HFFc6 (cell line): ENCODE measurements at regions not wholly inside any gene's neighbourhood (a gene's known extent, or its start where the extent isn't known, plus 50 kb on each side); places are given as distances from the start of the nearest gene placed in this dataset.

Experiments used
- DNase-seq: peaks from one replicate; pipeline ENCODE4 v3.0.0-alpha.2; 2018
- H3K27ac Mint-ChIP-seq: 2 replicates; pipeline ENCODE4 v1.8.0; 2020; ENCODE audit warnings: mild to moderate bottlenecking, mixed read lengths
- H3K27me3 Mint-ChIP-seq: 2 replicates; pipeline ENCODE4 v1.8.0; 2021; ENCODE audit warnings: mild to moderate bottlenecking, moderate library complexity, mixed read lengths; ENCODE audit not compliant: insufficient read depth
- H3K36me3 Mint-ChIP-seq: 2 replicates; pipeline ENCODE4 v1.8.0; 2021; ENCODE audit warnings: low read depth, mixed read lengths
- H3K4me1 Mint-ChIP-seq: 2 replicates; pipeline ENCODE4 v1.8.0; 2020; ENCODE audit warnings: low read depth, mixed read lengths
- H3K4me3 Mint-ChIP-seq: 2 replicates; pipeline ENCODE4 v1.8.0; 2020; ENCODE audit warnings: mild to moderate bottlenecking, moderate library complexity, mixed read lengths
- H3K9me3 Mint-ChIP-seq: 2 replicates; pipeline ENCODE4 v1.8.0; 2020; ENCODE audit warnings: mild to moderate bottlenecking, mixed read lengths
- TF ChIP-seq, protein P1 (sequence below): fragments of 200-600 bp; sonication (generic); IDR thresholded peaks from 2 replicates; pipeline ENCODE4 v1.5.0; 2021; ENCODE audit warnings: antibody characterized with exemption, mild to moderate bottlenecking

DNA sequence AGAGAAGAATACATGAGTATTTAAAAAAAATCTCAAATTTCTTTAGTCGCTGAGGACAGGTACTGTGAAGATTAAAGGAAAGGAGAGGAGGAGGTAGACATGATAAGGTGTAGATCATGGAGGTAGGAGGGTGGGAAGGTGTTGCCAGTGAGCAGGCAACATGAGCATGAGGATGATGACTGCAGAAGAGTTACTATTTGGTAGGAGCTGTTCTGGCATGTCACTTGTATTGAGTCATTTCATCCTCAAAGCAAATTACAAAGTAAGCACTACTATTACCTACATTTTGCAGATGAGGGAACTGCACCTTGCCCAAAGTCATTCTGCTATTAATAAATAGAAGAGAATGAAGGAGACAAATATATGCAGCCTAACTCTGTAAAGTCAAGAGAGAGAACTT lies 435.8 kb upstream of the KLF12 start:
- Mint-ChIP-seq H3K4me1 (peaks cover 3% of the 10 kb centered on the region; the same call in 1 of the 2 replicates), H3K9me3 (no peaks in the 10 kb centered on the region), H3K36me3 (no peaks in the 10 kb centered on the region), H3K4me3 (no peak overlapping the region), H3K27ac (no peak overlapping the region), H3K27me3 (peaks cover 9% of the 10 kb centered on the region)
- TF ChIP-seq, protein P1, sequence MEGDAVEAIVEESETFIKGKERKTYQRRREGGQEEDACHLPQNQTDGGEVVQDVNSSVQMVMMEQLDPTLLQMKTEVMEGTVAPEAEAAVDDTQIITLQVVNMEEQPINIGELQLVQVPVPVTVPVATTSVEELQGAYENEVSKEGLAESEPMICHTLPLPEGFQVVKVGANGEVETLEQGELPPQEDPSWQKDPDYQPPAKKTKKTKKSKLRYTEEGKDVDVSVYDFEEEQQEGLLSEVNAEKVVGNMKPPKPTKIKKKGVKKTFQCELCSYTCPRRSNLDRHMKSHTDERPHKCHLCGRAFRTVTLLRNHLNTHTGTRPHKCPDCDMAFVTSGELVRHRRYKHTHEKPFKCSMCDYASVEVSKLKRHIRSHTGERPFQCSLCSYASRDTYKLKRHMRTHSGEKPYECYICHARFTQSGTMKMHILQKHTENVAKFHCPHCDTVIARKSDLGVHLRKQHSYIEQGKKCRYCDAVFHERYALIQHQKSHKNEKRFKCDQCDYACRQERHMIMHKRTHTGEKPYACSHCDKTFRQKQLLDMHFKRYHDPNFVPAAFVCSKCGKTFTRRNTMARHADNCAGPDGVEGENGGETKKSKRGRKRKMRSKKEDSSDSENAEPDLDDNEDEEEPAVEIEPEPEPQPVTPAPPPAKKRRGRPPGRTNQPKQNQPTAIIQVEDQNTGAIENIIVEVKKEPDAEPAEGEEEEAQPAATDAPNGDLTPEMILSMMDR, result no peak
- DNase-seq, result no peak

DNA sequence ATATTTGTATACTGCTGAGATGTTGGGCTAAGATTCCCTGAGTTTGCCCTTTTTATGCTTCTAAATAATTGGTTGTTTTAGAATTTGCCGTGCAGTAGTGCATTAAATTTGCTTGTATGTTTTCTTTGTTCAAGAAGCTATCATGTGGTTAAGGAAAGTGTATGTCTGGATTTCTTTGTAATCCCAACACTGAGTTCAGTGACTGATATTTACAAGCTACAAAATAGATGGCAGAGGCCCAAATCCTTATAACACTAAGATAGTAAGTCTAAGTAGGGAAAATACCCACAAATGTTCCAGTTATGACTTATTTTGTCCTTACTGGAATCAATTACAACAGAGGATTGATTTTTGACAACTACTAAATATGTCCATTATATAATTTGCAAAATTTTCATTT lies 435.0 kb upstream of the KLF12 start:
- H3K36me3 Mint-ChIP-seq, result no peaks in the 10 kb centered on the region
- TF ChIP-seq, protein P1, result no peak
- no peaks in the 10 kb centered on the region for H3K4me1 Mint-ChIP-seq
- no peak overlapping the region for H3K27ac Mint-ChIP-seq
- peaks cover 9% of the 10 kb centered on the region for H3K27me3 Mint-ChIP-seq
- H3K4me3 Mint-ChIP-seq, result no peak overlapping the region
- DNase-seq, result no peak
- no peaks in the 10 kb centered on the region for H3K9me3 Mint-ChIP-seq

DNA sequence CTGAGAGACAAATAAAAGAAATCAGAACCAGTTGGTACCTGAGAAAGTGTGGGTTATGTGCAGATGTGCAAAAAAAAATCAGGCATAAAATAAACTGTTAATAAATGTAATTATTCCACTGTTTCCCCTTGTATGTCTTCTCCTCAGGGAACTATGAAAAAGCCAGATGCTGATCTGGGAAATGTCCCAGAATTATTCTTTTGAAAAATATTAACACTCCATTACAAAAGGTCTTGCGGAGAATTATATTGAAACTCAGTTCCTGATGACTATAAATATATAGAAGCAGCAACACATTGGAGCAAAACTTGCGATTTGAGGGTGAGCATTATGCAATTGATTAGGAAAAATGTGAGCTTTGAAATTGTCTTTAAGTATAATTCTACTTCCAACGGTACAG lies 433.3 kb upstream of the KLF12 start:
- no peak overlapping the region for H3K27ac Mint-ChIP-seq
- no peaks in the 10 kb centered on the region for H3K36me3 Mint-ChIP-seq
- DNase-seq, result no peak
- no peaks in the 10 kb centered on the region for H3K9me3 Mint-ChIP-seq
- H3K4me3 Mint-ChIP-seq, result no peak overlapping the region
- TF ChIP-seq, protein P1, result no peak
- H3K4me1 Mint-ChIP-seq, result no peaks in the 10 kb centered on the region
- H3K27me3 Mint-ChIP-seq, result peaks cover 10% of the 10 kb centered on the region; the same call in 1 of the 2 replicates

- no peaks in the 10 kb centered on the region for H3K9me3 Mint-ChIP-seq
- no peak overlapping the region for H3K27ac Mint-ChIP-seq
- peak; percentile 27 for DNase-seq
- H3K4me3 Mint-ChIP-seq, result no peak overlapping the region
- TF ChIP-seq, protein P1, result no peak
- H3K4me1 Mint-ChIP-seq, result no peaks in the 10 kb centered on the region
- no peaks in the 10 kb centered on the region for H3K36me3 Mint-ChIP-seq
- peaks cover 8% of the 10 kb centered on the region; the same call in 1 of the 2 replicates for H3K27me3 Mint-ChIP-seq
Measured at GRCh38 chr13:74562381-74562780, 428.2 kb upstream of the KLF12 start.

GRCh38 chr13:74561155-74561554 lies 427.0 kb upstream of the KLF12 start:
- Mint-ChIP-seq H3K4me1 (no peaks in the 10 kb centered on the region), H3K27me3 (peaks cover 8% of the 10 kb centered on the region; the same call in 1 of the 2 replicates), H3K4me3 (no peak overlapping the region), H3K36me3 (no peaks in the 10 kb centered on the region), H3K27ac (no peak overlapping the region), H3K9me3 (no peaks in the 10 kb centered on the region)
- TF ChIP-seq, protein P1, result no peak
- DNase-seq, result no peak

- TF ChIP-seq, protein P1, result no peak
- Mint-ChIP-seq H3K4me1 (no peaks in the 10 kb centered on the region), H3K4me3 (no peak overlapping the region), H3K27ac (no peak overlapping the region), H3K27me3 (peaks cover 5% of the 10 kb centered on the region; the same call in 1 of the 2 replicates), H3K36me3 (no peaks in the 10 kb centered on the region), H3K9me3 (no peaks in the 10 kb centered on the region)
- no peak for DNase-seq
Measured at GRCh38 chr13:74560325-74560724, 426.1 kb upstream of the KLF12 start.
